HepG2 (cell line): ENCODE measurements at regions not wholly inside any gene's neighbourhood (a gene's known extent, or its start where the extent isn't known, plus 50 kb on each side); places are given as distances from the start of the nearest gene placed in this dataset.

Source experiments
- ATAC-seq: fragments of 200-7000 bp; cut with Tn5 transposase; 3 replicates; pipeline ENCODE4 v1.9.1; 2020; ENCODE audit warnings: mild to moderate bottlenecking, moderate library complexity
- BruUV-seq: library from RNA; stranded (reverse); fragments of 400-500 nt; replicated peaks from 2 replicates; lab custom pipeline; 2021; lab: Mats Ljungman, UMichigan
- CTCF ChIA-PET: fragments of 300-600 bp; formaldehyde crosslinking; extraction: SDS; loops from one replicate; lab custom pipeline; 2021; ENCODE audit warnings: low total read pairs, inconsistent platforms, low intra/inter-chr PET ratio; lab: Yijun Ruan, JAX
- POLR2A ChIA-PET: fragments of 350-600 bp; sonication (Branson Sonifier 250); formaldehyde crosslinking; loops from one replicate; lab custom pipeline; 2020; ENCODE audit warnings: antibody characterized with exemption, inconsistent platforms; lab: Yijun Ruan, JAX
- DNase-seq: peaks from one replicate; pipeline ENCODE4 v3.0.0-alpha.2; 2015; ENCODE audit warnings: low spot score
- FAIRE-seq: peaks from 3 replicates; lab custom pipeline; 2011; peaks lifted over from hg19 to GRCh38; lab: Jason Lieb, UNC
- H2AFZ ChIP-seq: one replicate; pipeline ENCODE4 v1.6.1; 2011; ENCODE audit warnings: low read length, inconsistent platforms
- H3K27ac ChIP-seq: fragments of 300-600 bp; 3 replicates; pipeline ENCODE4 v1.8.0; 2011; ENCODE audit warnings: mixed run types, mild to moderate bottlenecking, mixed read lengths, low read length, inconsistent platforms; ENCODE audit not compliant: insufficient read depth; ENCODE audit errors: extremely low read length
- H3K27me3 ChIP-seq, 2 experiments: fragments of 200-600 bp in 1 of 2; 2 replicates in 1 of 2; 3 replicates in 1 of 2; pipeline versions ENCODE4 v1.6.0 to v1.8.0; 2011; ENCODE audit warnings: low read length in 2 of 2, mild to moderate bottlenecking in 2 of 2, moderate library complexity in 2 of 2, inconsistent platforms in 1 of 2; ENCODE audit not compliant: insufficient read depth in 2 of 2, control insufficient read depth in 1 of 2
- H3K36me3 ChIP-seq, 2 experiments: fragments of 200-600 bp in 1 of 2; replicated peaks in 1 of 2; 2 replicates in 1 of 2; 3 replicates in 1 of 2; pipeline versions ENCODE4 v1.5.1 to v1.8.0; 2011; ENCODE audit warnings: low read length in 2 of 2, inconsistent platforms in 1 of 2; ENCODE audit not compliant: insufficient read depth in 2 of 2, control insufficient read depth in 1 of 2
- H3K4me1 ChIP-seq: 2 replicates; pipeline ENCODE4 v1.5.1; 2012; ENCODE audit warnings: low read length, inconsistent platforms; ENCODE audit not compliant: insufficient read depth
- H3K4me2 ChIP-seq: 2 replicates; pipeline ENCODE4 v1.6.0; 2011; ENCODE audit warnings: low read depth, low read length, inconsistent platforms
- H3K4me3 ChIP-seq, 3 experiments: fragments of 200-600 bp in 1 of 3; sonication (generic), shearing (Covaris generic) in 1 of 3; replicated peaks in 1 of 3; 2 replicates each; pipeline ENCODE4 v1.5.1; 2011 to 2016; ENCODE audit warnings: low read length in 3 of 3, inconsistent platforms in 2 of 3, low read depth in 2 of 3, mild to moderate bottlenecking in 2 of 3, control low read depth in 1 of 3, mixed read lengths in 1 of 3; ENCODE audit not compliant: insufficient read depth in 1 of 3
- H3K79me2 ChIP-seq: one replicate; pipeline ENCODE4 v1.6.1; 2011; ENCODE audit warnings: low read length, inconsistent platforms; ENCODE audit not compliant: insufficient read depth
- H3K9ac ChIP-seq: 2 replicates; pipeline ENCODE4 v1.6.0; 2011; ENCODE audit warnings: mild to moderate bottlenecking, low read depth, low read length, inconsistent platforms; ENCODE audit not compliant: insufficient read depth
- H3K9me3 ChIP-seq: 2 replicates; pipeline ENCODE4 v1.5.1; 2012; ENCODE audit warnings: mild to moderate bottlenecking, low read length
- H4K20me1 ChIP-seq: 2 replicates; pipeline ENCODE4 v1.6.0; 2011; ENCODE audit warnings: inconsistent platforms, mild to moderate bottlenecking, low read length, moderate library complexity; ENCODE audit not compliant: insufficient read depth
- CC2D1A ChIP-seq: sonication (generic); formaldehyde crosslinking; IDR thresholded peaks from 2 replicates; pipeline ENCODE4 v1.8.1; 2023; ENCODE audit warnings: mild to moderate bottlenecking, missing genetic modification reagents
- DMTF1 ChIP-seq: sonication (generic); formaldehyde crosslinking; IDR thresholded peaks from 2 replicates; pipeline ENCODE4 v1.4.0; 2020; ENCODE audit warnings: mild to moderate bottlenecking, missing genetic modification reagents
- FOXM1 ChIP-seq: sonication (generic); formaldehyde crosslinking; IDR thresholded peaks from 2 replicates; pipeline ENCODE4 v1.5.0; 2020; ENCODE audit warnings: missing genetic modification reagents
- MXD4 ChIP-seq: IDR thresholded peaks from 2 replicates; pipeline ENCODE4 v1.6.1; 2016; ENCODE audit warnings: mild to moderate bottlenecking, missing biosample characterization, missing genetic modification reagents
- NFIC ChIP-seq: IDR thresholded peaks from 2 replicates; pipeline ENCODE4 v1.6.1; 2012; ENCODE audit warnings: mild to moderate bottlenecking, low read length, inconsistent platforms
- XRCC5 ChIP-seq: fragments of 200-400 bp; formaldehyde crosslinking; optimal IDR thresholded peaks from 2 replicates; pipeline ENCODE3; 2017; ENCODE audit warnings: mild to moderate bottlenecking, low read length
- ZFP82 ChIP-seq: sonication (generic); formaldehyde crosslinking; IDR thresholded peaks from 2 replicates; pipeline ENCODE4 v1.5.1; 2020; ENCODE audit warnings: mild to moderate bottlenecking, missing genetic modification reagents, borderline replicate concordance
- ZNF329 ChIP-seq: sonication (generic); formaldehyde crosslinking; IDR thresholded peaks from 2 replicates; pipeline ENCODE4 v1.9.0; 2021; ENCODE audit warnings: low read depth, mild to moderate bottlenecking, missing genetic modification reagents
- ZNF382 ChIP-seq: sonication (generic); formaldehyde crosslinking; IDR thresholded peaks from 2 replicates; pipeline ENCODE4 v1.5.0; 2020; ENCODE audit warnings: missing genetic modification reagents, mild to moderate bottlenecking, borderline replicate concordance
- ZNF556 ChIP-seq: sonication (generic); formaldehyde crosslinking; IDR thresholded peaks from 2 replicates; pipeline ENCODE4 v1.4.0; 2020; ENCODE audit warnings: mild to moderate bottlenecking, missing genetic modification reagents, borderline replicate concordance
- ZNF570 ChIP-seq: sonication (generic); formaldehyde crosslinking; IDR thresholded peaks from 2 replicates; pipeline ENCODE4 v1.4.0; 2020; ENCODE audit warnings: mild to moderate bottlenecking, missing genetic modification reagents, borderline replicate concordance
- ZNF616 ChIP-seq: sonication (generic); formaldehyde crosslinking; IDR thresholded peaks from 2 replicates; pipeline ENCODE4 v1.5.0; 2020; ENCODE audit warnings: low read depth, mild to moderate bottlenecking, missing genetic modification reagents
- ZNF879 ChIP-seq: sonication (generic); formaldehyde crosslinking; IDR thresholded peaks from 2 replicates; pipeline ENCODE4 v1.8.1; 2023; ENCODE audit warnings: missing genetic modification reagents
- ZSCAN5A ChIP-seq: sonication (generic); formaldehyde crosslinking; IDR thresholded peaks from 2 replicates; pipeline ENCODE4 v1.8.0; 2022; ENCODE audit warnings: mild to moderate bottlenecking, missing genetic modification reagents, borderline replicate concordance
- ZSCAN9 ChIP-seq: IDR thresholded peaks from 2 replicates; pipeline ENCODE4 v1.6.1; 2016; ENCODE audit warnings: borderline replicate concordance
- WGBS: methylation state at CpG from one replicate; pipeline ENCODE4 v1.1.6; 2017; ENCODE audit warnings: low lambda C conversion rate; 5-methylcytosine and 5-hydroxymethylcytosine counted together
- in situ Hi-C: cut with HindIII; loops from 2 replicates; pipeline ENCODE4 v1.10.0; 2017; ENCODE audit warnings: low pct_unique_long_range_greater_than_20kb; ENCODE audit not compliant: extremely low pct_ligation_motif_present
- intact Hi-C: fragments of 100-400 bp; cut with micrococcal nuclease; formaldehyde crosslinking; loops from one replicate; pipeline ENCODE4 v1.10.0; 2022; ENCODE audit not compliant: unreplicated experiment

- H3K4me1 ChIP-seq: no peaks in the 10 kb centered on the region
- H3K4me2 ChIP-seq: no peak overlapping the region
- DNase-seq (no peak), FAIRE-seq (no peak), ATAC-seq (no peak)
- no peak overlapping the region for H2AFZ ChIP-seq
- intact Hi-C loops (no loop called here), in situ Hi-C loops (no loop called here)
- H3K36me3 ChIP-seq: no peaks in the 10 kb centered on the region
- no TSS peak for BruUV-seq
- H3K27ac ChIP-seq: no peak overlapping the region
- ChIA-PET POLR2A (no interaction called here), CTCF (no interaction called here)
- H3K9ac ChIP-seq: no peak overlapping the region
- WGBS: 15% methylated on average over 6 of the region's 6 CpGs
- H3K27me3 ChIP-seq: no peaks in the 10 kb centered on the region
- H3K9me3 ChIP-seq: peaks cover 93% of the 10 kb centered on the region
- H3K4me3 ChIP-seq: no peak overlapping the region
- no peaks in the 10 kb centered on the region for H4K20me1 ChIP-seq
- no peak for TF ChIP-seq CC2D1A
- no peak for TF ChIP-seq ZNF570 (CRISPR knock-in tag)
- no peak for TF ChIP-seq DMTF1
- TF ChIP-seq ZSCAN5A (CRISPR knock-in tag): no peak
- TF ChIP-seq ZFP82 (CRISPR knock-in tag): no peak
- TF ChIP-seq XRCC5: no peak
- no peak for TF ChIP-seq ZNF329 (CRISPR knock-in tag)
- TF ChIP-seq FOXM1: no peak
- no peak for TF ChIP-seq ZSCAN9 (CRISPR knock-in tag)
- TF ChIP-seq ZNF616 (CRISPR knock-in tag): no peak
- TF ChIP-seq ZNF556: no peak
- TF ChIP-seq ZNF382 (CRISPR knock-in tag): no peak
- no peak for TF ChIP-seq ZNF879 (CRISPR knock-in tag)
- no peak for TF ChIP-seq NFIC
- no peak for TF ChIP-seq MXD4 (CRISPR knock-in tag)
- TF ChIP-seq, all 625 proteins: peak for 0
- no peaks in the 10 kb centered on the region for H3K79me2 ChIP-seq
These were observed 1366.5 kb downstream of the AACS start for GRCh38 chr12:126431767-126432166.
